NCI-H1105 (cell line): ENCODE measurements at regions not wholly inside any gene's neighbourhood (a gene's known extent, or its start where the extent isn't known, plus 50 kb on each side); places are given as distances from the start of the nearest gene placed in this dataset.
A peak's percentile ranks its signal among the peaks of the same experiment; 100 is the strongest.
"Not testable (repeated sequence)": the region's sequence is repeated elsewhere in the genome, so short reads cannot be mapped to it uniquely, and the experiment has no call there.

Experiments
- DNase-seq: peaks from one replicate; lab custom pipeline; 2025; lab: John Stamatoyannopoulos, UW

DNA sequence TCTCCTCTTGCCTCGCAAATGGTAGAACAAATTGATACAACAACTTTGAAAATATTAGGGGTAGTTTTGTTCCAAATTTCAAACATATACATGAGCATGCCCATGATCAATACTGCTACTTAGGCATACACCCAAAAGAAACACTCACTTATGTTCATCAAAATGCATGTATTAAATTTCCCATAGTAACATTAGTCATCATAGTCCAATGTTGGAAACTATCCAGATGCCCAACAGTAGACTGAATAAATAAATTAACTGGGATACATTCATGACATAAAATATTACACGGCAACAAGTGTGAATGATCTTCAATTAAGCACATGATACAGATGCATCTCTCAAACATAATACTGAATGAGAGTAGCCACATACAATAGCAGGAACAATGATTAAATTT lies 391.6 kb downstream of the CDH11 start:
- no peak for DNase-seq

- no peak for DNase-seq
Measured at GRCh38 chr16:64724339-64724738, 397.5 kb downstream of the CDH11 start.

DNA sequence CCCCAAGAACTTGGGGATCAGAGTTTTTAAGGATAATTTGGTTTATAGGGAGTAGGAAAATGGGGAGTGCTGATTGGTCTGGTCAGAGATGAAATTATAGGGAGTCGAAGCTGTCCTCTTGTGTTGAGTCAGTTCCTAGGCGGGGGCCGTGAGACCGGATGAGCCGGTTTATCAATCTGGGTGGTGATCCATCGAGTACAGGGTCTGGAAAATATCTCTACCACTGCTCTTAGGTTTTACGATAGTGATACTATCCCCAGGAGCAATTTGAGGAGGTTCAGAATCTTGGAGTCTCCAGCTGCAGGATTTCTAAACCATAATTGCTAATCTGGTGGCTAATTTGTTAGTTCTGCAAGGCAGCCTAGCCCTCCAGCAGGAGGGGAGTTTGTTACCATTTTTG lies 403.4 kb downstream of the CDH11 start:
- DNase-seq = no peak

GRCh38 chr16:64717871-64718270 lies 404.0 kb downstream of the CDH11 start:
- DNase-seq = no peak

GRCh38 chr16:64715624-64716023 lies 406.2 kb downstream of the CDH11 start:
- no peak for DNase-seq

DNA sequence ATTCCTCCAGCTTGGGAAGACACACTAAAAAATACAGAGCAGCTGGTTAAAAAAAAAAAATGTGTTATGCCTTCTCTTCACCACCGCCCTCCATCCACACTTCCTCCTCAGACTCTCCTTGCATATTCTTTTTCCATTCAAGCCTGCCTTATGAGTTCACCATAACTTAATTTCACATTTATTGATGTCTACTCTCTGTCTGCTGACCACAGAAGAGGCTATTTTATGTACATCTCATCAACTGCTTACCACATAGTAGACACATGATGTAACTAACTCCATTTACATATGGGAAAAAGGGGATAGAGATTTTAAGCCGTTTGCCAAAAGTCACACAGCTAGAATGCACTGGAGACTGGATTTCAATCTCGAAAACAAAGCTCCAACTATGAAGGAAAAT lies 409.8 kb downstream of the CDH11 start:
- DNase-seq = no peak

GRCh38 chr16:64711596-64711995 lies 410.3 kb downstream of the CDH11 start:
- DNase-seq = no peak

DNA sequence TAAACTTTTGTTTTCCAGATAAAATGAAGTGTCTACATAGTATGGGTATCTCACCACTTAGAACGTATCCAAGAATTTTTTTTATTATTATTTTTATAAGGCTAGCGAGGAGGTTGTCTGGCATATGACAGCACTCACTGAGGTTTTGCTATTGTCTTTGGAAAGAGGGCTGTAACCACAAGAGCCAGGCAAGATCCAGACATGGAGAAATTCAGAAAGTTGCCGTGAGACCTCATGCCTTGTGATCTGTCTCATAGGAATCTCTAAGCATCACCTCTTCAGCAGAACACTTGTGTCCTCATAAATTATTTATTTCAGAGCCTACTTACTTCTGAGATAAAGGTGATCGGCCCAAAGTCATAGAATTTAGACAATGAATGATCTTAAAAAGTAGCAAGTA lies 410.8 kb downstream of the CDH11 start:
- DNase-seq = no peak

DNA sequence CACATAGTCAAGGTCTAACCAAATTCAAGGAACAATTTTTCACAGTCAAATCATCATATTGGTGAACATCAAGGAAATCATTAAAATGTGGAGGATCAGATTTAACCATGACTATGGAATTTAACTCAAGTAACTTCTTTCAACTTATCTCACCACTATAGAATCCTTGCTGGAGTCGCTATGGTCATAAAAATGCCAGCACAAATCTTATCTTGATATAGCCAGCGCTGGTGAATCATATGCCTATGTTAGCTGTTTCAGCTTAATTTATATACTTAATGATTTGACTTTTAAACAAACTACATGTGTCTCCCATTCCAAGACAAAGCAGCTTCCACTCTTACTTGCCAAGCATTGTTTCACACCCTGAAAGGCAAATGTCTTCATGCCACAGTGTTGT lies 416.4 kb downstream of the CDH11 start:
- no peak for DNase-seq

DNA sequence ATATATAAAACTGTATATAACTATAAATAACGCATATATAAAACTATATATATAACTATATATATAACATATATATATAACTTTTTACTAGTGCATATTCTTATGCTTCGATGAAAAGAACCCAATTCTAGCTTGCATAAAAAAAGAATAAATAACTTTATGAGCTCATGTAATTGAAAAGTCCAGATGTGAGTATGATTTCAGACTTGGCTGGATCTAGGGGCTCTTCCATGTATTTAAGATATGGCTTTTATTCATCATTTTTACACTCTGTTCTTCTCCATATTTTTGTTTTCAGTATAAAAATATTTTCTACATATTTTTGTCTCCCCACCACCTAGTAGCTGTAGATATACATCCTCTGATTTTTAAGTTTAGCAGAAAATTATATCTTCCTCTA lies 417.5 kb downstream of the CDH11 start:
- no peak for DNase-seq

- DNase-seq = no peak
Measured at GRCh38 chr16:64702415-64702814, 419.4 kb downstream of the CDH11 start.

- no peak for DNase-seq
Measured at GRCh38 chr16:64700628-64701027, 421.2 kb downstream of the CDH11 start.

DNA sequence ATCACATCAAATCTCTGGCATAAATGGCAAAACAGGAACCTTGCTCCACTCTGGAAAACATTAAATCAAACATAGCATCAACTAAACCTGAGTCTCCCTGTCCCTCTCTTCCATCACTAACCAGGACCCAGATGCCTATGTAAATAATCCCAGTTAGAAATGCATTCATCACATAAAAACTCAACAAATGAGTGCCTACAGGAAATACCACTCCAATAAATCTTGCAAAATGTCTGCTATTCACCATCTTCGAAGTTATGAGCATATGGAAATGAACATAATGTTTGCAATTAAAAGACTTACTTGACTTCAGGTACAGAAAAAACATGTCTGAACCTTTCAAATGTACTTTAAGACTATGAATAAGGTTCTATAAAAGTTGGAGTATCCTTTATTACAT lies 425.0 kb downstream of the CDH11 start:
- no peak for DNase-seq

GRCh38 chr16:64695684-64696083 lies 426.2 kb downstream of the CDH11 start:
- no peak for DNase-seq

DNA sequence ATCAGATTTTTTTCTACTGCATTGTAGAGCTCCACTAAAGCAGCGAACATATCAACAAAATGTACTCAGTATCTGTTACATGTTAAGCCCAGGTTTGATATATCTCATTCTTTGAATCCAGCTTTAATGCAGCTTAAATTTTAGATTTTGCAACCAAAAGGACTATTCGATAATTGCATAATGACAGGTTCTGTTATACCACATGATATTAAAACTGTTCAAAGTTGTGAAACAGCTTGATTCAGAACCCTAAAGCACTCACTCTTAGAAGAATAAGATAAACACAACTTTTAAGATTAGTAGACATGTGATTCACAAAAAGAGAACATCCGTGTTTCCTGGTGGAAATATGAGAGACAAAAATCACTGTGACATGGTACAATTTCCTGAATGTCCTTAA lies 427.9 kb downstream of the CDH11 start:
- DNase-seq = no peak

DNA sequence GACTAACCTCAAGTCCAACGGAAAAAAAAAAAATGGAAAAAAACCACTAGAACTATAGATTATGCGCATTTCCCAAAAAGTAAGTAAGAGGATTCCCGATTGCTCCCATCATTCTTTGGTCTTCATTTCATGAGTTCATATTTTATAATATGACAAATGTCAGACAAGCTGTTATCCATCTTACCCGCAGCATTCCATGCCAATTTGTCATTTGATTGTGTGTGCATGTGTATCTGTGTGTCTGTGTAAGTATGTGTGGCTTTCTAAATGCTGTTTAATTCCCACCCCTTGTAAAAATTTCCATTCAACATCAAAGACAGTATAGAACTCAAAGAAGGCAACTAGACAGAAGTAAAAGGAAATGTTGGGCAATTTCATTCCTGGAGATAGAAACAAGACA lies 434.1 kb downstream of the CDH11 start:
- DNase-seq = no peak

- no peak for DNase-seq
Measured at GRCh38 chr16:64687123-64687522, 434.7 kb downstream of the CDH11 start.

DNA sequence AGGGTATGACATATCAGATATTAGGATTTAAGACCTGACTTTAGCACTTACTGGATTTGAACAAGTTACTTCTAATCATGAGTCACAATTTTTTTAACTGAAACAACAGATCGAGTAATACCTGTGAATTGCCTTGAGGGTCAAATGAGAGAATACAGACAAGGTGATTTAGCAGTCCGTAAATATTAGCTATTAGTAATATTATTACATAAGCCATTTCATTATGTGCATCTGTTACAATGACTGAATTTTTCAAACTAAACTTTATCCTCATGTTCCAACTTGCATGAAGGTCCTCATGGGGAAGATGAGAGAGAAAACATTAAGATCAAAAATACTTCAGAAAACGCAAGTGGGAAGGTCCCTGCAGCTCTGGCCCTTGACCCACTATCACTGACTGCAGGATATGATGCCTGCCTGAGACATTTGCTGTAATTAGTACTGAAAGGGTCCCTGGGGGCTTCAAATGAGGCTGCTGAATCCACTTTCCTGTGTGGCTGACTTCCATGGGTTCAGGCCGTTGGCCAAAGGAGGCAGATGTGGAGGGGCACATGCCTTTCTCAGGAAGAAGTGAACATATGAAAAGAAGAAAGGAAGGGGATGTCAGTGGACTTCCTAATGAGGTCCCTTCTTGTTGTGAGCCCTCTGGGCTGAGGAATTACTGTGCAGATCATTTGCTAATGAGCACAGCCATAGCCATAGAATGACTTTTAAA lies 441.7 kb downstream of the CDH11 start:
- DNase-seq = no peak

DNA sequence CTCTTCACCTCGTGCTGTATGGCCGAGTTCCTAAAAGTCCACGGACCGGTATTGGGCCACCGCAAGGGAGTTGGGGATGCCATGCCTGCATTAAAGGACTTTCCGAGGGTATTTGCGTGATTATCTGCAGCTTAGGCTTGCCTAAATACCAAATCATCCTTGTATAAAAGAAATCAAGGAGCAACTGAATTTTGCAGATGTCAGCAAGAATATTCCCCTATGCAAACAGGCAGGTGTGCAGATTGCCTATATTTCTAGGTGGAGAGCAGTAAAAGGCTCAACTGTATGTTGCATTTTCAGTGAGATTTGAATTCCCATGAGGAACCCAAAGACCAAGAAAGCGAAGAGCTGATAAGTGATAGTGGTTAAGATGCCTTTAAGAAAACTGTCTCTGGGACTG lies 452.3 kb downstream of the CDH11 start:
- DNase-seq = no peak

DNA sequence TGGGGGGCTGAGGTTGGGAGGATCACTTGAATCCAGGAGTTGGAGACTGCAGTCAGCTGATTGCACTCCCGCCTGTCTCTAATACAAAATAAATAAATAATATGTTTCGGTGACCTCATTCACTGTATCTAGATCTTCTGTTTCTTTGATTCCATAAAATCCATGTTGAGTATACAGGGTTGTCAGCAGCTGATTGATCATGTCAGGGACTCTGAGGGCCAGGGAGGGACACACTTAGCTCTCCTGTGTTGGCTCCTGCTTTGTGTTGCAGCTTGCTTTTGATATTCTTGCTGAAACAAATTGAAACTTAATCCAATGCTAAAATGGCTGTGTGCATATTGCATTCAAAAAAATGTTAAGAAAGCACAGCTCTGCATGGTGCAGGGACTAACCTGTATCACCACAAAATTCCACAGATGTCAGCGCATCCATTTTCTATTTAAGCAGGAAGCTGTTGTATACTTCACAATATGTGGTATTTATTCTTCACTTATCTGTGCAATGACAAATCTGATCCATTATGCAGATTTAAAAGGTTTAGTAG lies 454.5 kb downstream of the CDH11 start:
- no peak for DNase-seq

DNA sequence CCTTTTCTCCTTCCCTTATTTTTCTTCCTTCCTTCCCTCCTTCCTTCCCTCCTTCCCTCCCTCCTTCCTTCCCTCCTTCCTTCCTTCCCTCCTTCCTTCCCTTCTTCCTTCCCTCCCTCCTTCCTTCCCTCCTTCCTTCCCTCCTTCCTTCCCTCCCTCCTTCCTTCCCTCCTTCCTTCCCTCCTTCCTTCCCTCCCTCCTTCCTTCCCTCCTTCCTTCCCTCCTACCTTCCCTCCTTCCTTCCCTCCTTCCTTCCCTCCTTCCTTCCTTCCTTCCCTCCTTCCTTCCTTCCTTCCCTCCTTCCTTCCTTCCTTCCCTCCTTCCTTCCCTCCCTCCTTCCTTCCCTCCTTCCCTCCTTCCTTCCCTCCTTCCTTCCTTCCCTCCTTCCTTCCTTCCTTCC lies 459.6 kb downstream of the CDH11 start:
- DNase-seq = not testable (repeated sequence)

DNA sequence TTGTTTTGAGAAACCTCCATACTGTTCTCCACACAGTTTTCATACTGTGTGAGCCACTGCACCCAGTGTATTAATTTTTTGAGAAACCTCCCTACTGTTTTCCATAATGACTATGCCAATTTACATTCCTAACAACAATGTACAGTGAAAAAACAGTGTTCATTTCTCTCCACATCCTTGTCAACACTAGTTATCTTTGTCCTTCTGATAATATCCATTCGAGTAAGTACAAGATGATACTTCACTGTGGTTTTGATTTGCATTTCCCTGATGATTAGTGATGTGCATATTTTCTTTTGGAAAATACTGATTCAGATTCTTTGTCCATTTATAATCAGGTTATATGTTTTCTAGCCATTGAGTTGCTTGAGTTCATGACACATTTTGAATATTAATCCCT lies 462.0 kb downstream of the CDH11 start:
- DNase-seq = no peak

- DNase-seq = no peak
Measured at GRCh38 chr16:64657316-64658011, 464.4 kb downstream of the CDH11 start.

- peak; percentile 33 for DNase-seq
Measured at GRCh38 chr16:64656471-64656870, 465.4 kb downstream of the CDH11 start.
